ENCODE measurements at regions not wholly inside any gene's neighbourhood (a gene's known extent, or its start where the extent isn't known, plus 50 kb on each side); places are given as distances from the start of the nearest gene placed in this dataset.

DNA sequence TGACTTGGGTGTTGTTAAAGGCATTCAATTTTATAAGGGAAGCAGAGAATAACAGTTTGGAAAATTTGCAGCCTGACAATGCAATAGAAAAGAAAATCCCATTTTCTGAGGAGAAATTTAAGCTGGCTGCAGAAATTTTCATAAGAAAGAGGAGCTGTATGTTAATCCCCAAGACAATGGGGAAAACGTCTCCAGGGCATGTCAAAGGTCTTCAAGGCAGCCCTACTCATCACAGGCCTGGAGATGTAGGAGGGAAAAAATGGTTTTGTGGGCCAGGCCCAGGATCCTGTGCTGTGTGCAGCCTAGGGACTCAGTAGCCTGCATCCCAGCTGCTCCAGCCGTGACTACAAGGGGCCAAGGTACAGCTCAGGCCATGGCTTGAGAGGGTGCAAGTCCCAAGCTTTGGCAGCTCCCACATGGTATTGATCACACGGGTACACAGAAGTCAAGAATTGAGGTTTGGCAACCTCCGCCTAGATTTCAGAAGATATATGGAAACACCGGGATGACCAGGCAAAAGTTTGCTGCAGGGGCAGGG lies 846.4 kb downstream of the C12orf50 start:
- H3K4me3 ChIP-seq (ENCODE audit: low read depth, low read length): no peak overlapping the region

DNA sequence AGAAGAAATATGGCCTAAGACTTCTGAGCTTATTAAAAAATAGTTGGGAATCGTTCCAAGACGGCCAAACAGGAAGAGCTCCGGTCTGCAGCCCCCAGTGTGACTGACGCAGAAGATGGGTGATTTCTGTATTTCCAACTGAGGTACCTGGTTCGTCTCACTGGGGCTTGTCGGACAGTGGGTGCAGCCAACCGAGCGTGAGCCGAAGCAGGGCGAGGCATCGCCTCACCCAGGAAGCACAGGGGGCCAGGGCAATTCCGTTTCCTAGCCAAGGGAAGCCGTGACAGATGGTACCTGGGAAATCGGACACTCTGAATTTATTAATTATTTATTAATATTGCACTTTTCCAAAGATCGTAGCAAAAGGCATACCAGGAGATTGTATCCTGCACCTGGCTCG lies 857.8 kb downstream of the C12orf50 start:
- H3K4me3 ChIP-seq (ENCODE audit: low read depth, low read length): no peak overlapping the region

GRCh38 chr12:87169010-87169409 lies 860.2 kb downstream of the C12orf50 start:
- no peak overlapping the region for H3K4me3 ChIP-seq (ENCODE audit: low read depth, low read length)

GRCh38 chr12:87165733-87166375 lies 863.3 kb downstream of the C12orf50 start:
- H3K4me3 ChIP-seq (ENCODE audit: low read depth, low read length): no peak overlapping the region

- no peak overlapping the region for H3K4me3 ChIP-seq (ENCODE audit: low read depth, low read length)
Observed at GRCh38 chr12:87163122-87163521, 866.1 kb downstream of the C12orf50 start.

DNA sequence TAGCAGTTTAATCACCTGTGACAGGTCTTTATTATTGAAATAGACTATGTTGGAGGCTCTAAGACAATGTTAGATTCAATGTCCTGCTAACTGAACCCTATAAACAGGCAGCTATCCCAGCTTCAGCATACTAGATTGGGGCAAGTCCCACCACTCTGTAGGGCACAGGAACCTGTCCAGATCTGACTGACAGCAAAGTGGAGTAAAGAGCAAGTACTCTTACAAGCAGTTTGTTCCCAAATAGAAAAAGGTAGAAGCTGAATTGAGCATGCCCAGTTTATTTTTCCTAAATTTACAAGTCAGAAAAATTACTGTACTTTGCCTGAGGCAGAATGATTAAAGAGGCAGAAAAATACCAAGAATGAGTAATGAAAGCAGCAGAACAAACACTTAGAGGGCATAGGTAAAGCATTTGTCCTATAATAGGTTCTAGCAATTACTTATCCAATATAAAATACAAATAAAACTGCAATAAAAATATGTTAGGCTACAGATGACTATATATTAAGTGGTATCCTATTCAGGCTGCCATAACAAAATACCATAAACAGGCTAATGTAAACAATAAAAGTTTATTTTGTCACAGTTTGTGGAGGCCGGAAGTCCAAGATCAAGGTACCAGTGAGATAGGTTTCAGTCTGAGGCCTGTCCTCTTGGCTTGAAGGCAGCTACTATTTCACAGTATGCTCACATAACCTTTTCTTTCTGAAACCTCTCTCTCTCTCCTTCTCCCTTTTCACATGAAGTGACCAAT lies 868.2 kb downstream of the C12orf50 start:
- H3K4me3 ChIP-seq (ENCODE audit: low read depth, low read length): no peak overlapping the region

DNA sequence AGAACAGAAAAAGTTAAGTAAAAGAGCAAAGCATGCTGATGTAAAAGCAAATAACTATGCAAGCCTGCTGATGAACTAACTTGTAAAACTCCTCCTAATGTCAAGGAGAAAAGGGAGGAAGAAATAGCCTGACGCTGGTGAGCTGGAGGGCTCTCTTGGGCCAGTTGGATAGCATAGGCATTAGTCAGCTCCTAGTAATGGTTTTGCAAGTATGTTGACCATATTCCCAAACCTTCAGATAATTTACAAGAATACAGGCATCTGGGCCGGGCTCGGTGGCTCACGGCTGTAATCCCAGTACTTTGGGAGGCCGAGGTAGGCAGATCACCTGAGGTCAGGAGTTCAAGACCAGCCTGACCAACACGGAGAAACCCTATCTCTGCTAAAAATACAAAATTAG lies 871.4 kb downstream of the C12orf50 start:
- H3K4me3 ChIP-seq (ENCODE audit: low read depth, low read length): no peak overlapping the region

GRCh38 chr12:87155621-87156020 lies 873.6 kb downstream of the C12orf50 start:
- no peak overlapping the region for H3K4me3 ChIP-seq (ENCODE audit: low read depth, low read length)

DNA sequence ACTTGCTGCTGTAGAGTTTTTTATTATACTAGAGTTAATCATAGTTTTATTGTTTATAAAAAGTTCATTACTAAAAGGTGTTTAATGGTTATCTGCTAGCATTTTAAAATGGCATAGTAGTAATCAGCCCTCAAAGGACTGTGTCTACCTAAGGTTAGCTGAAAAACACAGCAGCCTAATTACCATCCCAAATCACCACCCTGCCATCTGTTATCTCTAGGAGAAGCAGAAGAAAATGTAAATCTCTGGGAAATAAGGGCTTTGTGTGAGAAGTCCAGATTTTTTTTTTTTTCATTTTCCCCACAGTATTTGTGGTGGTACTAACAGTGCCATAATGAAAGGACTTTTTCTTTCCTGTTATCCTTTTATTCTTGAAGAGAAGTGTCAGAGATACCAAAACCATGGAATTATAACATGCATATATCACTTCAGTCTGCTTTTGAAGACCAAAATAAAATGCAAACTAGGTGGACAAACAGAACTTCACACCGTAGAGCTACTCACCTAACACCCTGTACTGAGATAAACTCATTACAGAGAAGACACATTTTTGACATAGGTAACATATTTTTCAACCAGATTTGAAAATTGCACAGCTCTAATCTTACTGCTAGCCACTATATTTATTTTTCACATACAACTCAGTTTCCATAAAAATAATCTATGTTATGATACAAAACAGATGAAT lies 876.2 kb downstream of the C12orf50 start:
- no peak overlapping the region for H3K4me3 ChIP-seq (ENCODE audit: low read depth, low read length)

GRCh38 chr12:87152075-87152474 lies 877.1 kb downstream of the C12orf50 start:
- H3K4me3 ChIP-seq (ENCODE audit: low read depth, low read length): no peak overlapping the region

DNA sequence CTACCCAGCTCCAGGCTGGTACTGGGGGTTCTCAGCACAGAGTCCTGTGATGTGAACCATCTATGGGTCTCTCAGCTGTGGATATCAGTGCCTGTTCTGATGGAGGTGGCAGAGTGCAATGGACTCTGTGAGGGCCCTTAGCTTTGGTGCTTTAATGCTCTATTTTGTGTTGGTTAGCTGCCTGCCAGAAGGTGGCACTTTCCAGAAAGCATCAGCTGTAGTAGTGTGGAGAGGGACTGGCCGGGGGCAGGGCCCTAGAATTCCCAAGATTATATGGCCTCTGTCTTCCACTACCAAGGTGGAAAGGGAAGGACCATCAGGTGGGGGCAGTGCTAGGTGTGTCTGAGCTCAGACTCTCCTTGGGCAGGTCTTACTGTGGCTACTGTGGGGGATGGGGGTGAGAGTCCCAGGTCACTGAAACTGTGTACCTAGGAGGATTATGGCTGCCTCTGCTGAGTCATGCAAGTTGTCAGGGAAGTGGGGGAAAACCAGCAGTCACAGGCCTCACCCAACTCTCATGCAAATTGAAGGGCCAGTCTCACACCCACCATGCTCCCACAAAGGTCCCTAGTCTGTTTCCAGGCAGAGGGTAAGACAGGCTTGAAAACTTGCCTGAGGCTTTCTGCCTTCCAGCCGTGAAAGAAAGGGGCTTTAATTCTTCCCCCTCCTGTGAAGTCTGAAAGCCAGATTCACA lies 878.1 kb downstream of the C12orf50 start:
- H3K4me3 ChIP-seq (ENCODE audit: low read depth, low read length): no peak overlapping the region

GRCh38 chr12:87142342-87142741 lies 886.2 kb upstream of the MGAT4C start:
- H3K4me3 ChIP-seq (ENCODE audit: low read depth, low read length): no peak overlapping the region

DNA sequence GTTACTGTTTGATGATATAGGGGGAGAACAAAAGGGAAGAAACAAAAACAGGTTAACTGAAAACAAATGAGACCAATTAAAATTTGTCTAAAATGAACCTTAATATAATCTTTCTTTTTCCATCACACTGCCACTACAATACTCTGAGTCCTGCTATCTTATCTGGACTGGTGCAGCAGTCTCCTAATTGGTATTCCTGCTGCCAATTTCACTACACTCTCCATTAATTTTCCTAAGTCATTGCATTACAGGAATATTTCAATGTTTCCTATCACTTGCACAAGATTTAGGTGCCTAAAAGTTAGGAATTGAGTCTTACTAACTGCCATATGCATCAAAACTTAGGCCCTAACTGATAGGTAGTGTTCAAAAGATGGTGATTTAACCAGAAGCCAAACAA lies 884.9 kb upstream of the MGAT4C start:
- H3K4me3 ChIP-seq (ENCODE audit: low read depth, low read length): no peak overlapping the region

- no peak overlapping the region for H3K4me3 ChIP-seq (ENCODE audit: low read depth, low read length)
Observed at GRCh38 chr12:87140262-87140661, 884.1 kb upstream of the MGAT4C start.

GRCh38 chr12:87137220-87137619 lies 881.0 kb upstream of the MGAT4C start:
- H3K4me3 ChIP-seq (ENCODE audit: low read depth, low read length): no peak overlapping the region

- no peak overlapping the region for H3K4me3 ChIP-seq (ENCODE audit: low read depth, low read length)
Observed at GRCh38 chr12:87136330-87136976, 880.3 kb upstream of the MGAT4C start.

DNA sequence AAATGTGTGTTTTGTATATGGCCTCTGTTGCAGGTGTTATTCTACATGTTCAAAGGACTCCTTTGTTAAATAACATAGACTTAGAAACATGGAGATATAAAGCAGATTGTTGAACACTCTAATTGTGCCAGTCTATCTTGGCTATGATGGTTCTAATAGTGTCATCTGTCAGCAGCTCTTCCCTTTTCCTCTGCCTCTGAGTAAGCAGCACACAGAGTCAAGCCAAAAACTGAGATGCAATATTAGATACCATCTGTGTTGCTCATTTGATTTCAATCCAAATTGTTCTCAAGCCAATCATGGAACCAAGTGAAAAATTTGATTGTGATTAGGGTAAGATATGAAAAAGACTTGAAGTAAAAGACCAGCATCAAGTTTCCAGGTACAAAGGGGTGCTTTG lies 871.1 kb upstream of the MGAT4C start:
- no peak overlapping the region for H3K4me3 ChIP-seq (ENCODE audit: low read depth, low read length)

- no peak overlapping the region for H3K4me3 ChIP-seq (ENCODE audit: low read depth, low read length)
Observed at GRCh38 chr12:87121896-87122295, 865.7 kb upstream of the MGAT4C start.

DNA sequence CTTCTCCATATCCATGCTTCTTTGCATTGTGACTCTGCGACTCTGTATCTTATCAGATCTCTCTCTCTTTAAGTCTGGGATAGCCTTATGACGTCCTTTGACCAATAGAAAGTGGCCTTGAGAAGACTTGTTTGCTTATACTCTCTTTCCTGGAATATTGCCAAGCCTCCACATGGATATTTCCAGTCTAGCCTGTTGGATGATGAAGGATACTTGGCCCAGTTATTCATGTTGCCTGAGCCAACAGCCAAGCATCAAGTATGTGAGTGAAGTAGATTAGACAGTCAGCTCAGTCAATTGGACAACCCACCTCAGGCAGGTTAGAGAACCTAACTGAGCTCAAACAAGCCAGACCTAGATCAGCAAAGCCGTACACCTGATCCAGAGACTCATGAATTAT lies 864.2 kb upstream of the MGAT4C start:
- no peak overlapping the region for H3K4me3 ChIP-seq (ENCODE audit: low read depth, low read length)

GRCh38 chr12:87119713-87120112 lies 863.5 kb upstream of the MGAT4C start:
- H3K4me3 ChIP-seq (ENCODE audit: low read depth, low read length): no peak overlapping the region

DNA sequence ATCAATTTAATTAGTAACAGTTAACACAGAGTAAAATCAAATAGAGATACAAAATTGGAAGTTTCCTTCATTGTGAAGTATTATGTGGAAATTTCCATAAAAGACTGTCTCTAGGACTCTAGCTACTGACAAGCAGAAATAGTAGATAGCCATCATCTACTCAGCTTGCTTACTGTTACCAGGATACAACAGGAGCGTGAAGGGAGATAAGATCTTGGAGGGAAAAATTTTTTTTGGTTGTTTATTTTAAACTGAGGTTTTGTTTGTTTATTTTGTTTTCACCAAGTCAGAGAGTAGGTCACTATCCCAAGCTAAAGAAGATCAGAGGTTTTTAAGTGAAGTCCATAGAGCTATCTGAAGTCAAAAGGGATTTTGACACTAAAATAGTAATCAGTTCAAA lies 861.3 kb upstream of the MGAT4C start:
- no peak overlapping the region for H3K4me3 ChIP-seq (ENCODE audit: low read depth, low read length)

All from iPS-11a (cell line).